WTC11 (cell line): ENCODE measurements at regions not wholly inside any gene's neighbourhood (a gene's known extent, or its start where the extent isn't known, plus 50 kb on each side); places are given as distances from the start of the nearest gene placed in this dataset.

Experiments
- ATAC-seq: fragments of 200-7000 bp; cut with Tn5 transposase; 2 replicates; pipeline ENCODE4 v1.10.0; 2021; ENCODE audit warnings: mild to moderate bottlenecking, moderate library complexity
- CTCF ChIA-PET: fragments of 300-600 bp; sonication (Branson Sonifier 250); formaldehyde crosslinking; loops from one replicate; lab custom pipeline; 2021; ENCODE audit warnings: antibody characterized with exemption; lab: Charles Lee
- POLR2A ChIA-PET: fragments of 350-600 bp; sonication (Branson Sonifier 250); formaldehyde crosslinking; loops from one replicate; lab custom pipeline; 2021; ENCODE audit warnings: antibody characterized with exemption; lab: Charles Lee
- DNase-seq: peaks from one replicate; pipeline ENCODE4 v3.0.0; 2021; ENCODE audit warnings: low spot score
- H3K27ac Mint-ChIP-seq: 2 replicates; pipeline ENCODE4 v1.8.0; 2021; ENCODE audit warnings: mixed read lengths
- H3K27me3 Mint-ChIP-seq: 2 replicates; pipeline ENCODE4 v1.8.0; 2021; ENCODE audit warnings: low read depth, mild to moderate bottlenecking, moderate library complexity, mixed read lengths
- H3K36me3 Mint-ChIP-seq: 2 replicates; pipeline ENCODE4 v1.8.0; 2021; ENCODE audit warnings: mixed read lengths
- H3K4me1 Mint-ChIP-seq: 2 replicates; pipeline ENCODE4 v1.8.0; 2022; ENCODE audit warnings: mixed read lengths
- H3K4me3 Mint-ChIP-seq: 2 replicates; pipeline ENCODE4 v1.8.0; 2021; ENCODE audit warnings: mild to moderate bottlenecking, moderate library complexity, mixed read lengths
- H3K9me3 Mint-ChIP-seq: 2 replicates; pipeline ENCODE4 v1.8.0; 2021; ENCODE audit warnings: mixed read lengths
- ATF1 ChIP-seq: sonication (generic); formaldehyde crosslinking; IDR thresholded peaks from 2 replicates; pipeline ENCODE4 v1.8.1; 2023; ENCODE audit warnings: mild to moderate bottlenecking, moderate library complexity, missing genetic modification reagents
- CBFB ChIP-seq: sonication (generic); formaldehyde crosslinking; IDR thresholded peaks from 2 replicates; pipeline ENCODE4 v1.8.1; 2022; ENCODE audit warnings: mild to moderate bottlenecking, low read depth, missing genetic modification reagents
- E2F4 ChIP-seq: sonication (generic); formaldehyde crosslinking; IDR thresholded peaks from 2 replicates; pipeline ENCODE4 v1.8.1; 2022; ENCODE audit warnings: low read depth, mild to moderate bottlenecking, moderate library complexity, missing genetic modification reagents, borderline replicate concordance
- ELF4 ChIP-seq: sonication (generic); formaldehyde crosslinking; IDR thresholded peaks from 2 replicates; pipeline ENCODE4 v1.8.1; 2022; ENCODE audit warnings: low read depth, mild to moderate bottlenecking, moderate library complexity, missing genetic modification reagents
- ESRRA ChIP-seq: sonication (generic); formaldehyde crosslinking; IDR thresholded peaks from 2 replicates; pipeline ENCODE4 v1.8.1; 2022; ENCODE audit warnings: mild to moderate bottlenecking, missing genetic modification reagents, borderline replicate concordance
- FOXK1 ChIP-seq: sonication (generic); formaldehyde crosslinking; IDR thresholded peaks from 2 replicates; pipeline ENCODE4 v1.8.0; 2022; ENCODE audit warnings: mild to moderate bottlenecking, moderate library complexity, missing genetic modification reagents
- FOXP1 ChIP-seq: sonication (generic); formaldehyde crosslinking; IDR thresholded peaks from 2 replicates; pipeline ENCODE4 v1.8.0; 2022; ENCODE audit warnings: missing genetic modification reagents, mild to moderate bottlenecking, moderate library complexity, borderline replicate concordance
- GRHL2 ChIP-seq: fragments of 250-450 bp; sonication (Bioruptor Pico); IDR thresholded peaks from 2 replicates; pipeline ENCODE4 v1.8.0; 2022; ENCODE audit warnings: mild to moderate bottlenecking, moderate library complexity; ENCODE audit not compliant: insufficient replicate concordance, severe bottlenecking
- GTF2I ChIP-seq: fragments of 250-450 bp; sonication (Bioruptor Pico); conservative IDR thresholded peaks from 2 replicates; pipeline ENCODE4 v1.4.0; 2021; ENCODE audit warnings: mild to moderate bottlenecking
- IRF1 ChIP-seq: sonication (generic); formaldehyde crosslinking; IDR thresholded peaks from 2 replicates; pipeline ENCODE4 v1.8.0; 2023; ENCODE audit warnings: missing genetic modification reagents
- MLX ChIP-seq: sonication (generic); formaldehyde crosslinking; IDR thresholded peaks from 2 replicates; pipeline ENCODE4 v1.8.1; 2023; ENCODE audit warnings: mild to moderate bottlenecking, missing genetic modification reagents, moderate library complexity
- NFATC4 ChIP-seq: fragments of 250-450 bp; sonication (Bioruptor Pico); IDR thresholded peaks from 2 replicates; pipeline ENCODE4 v1.9.0; 2021; ENCODE audit warnings: mild to moderate bottlenecking
- NR2C2 ChIP-seq: sonication (generic); formaldehyde crosslinking; IDR thresholded peaks from 2 replicates; pipeline ENCODE4 v1.8.0; 2022; ENCODE audit warnings: mild to moderate bottlenecking, missing genetic modification reagents
- NR3C1 ChIP-seq: sonication (generic); formaldehyde crosslinking; conservative IDR thresholded peaks from 2 replicates; pipeline ENCODE4 v1.8.1; 2023; ENCODE audit warnings: low read depth, mild to moderate bottlenecking, missing genetic modification reagents
- PRRX2 ChIP-seq: fragments of 250-450 bp; sonication (Bioruptor Pico); IDR thresholded peaks from 2 replicates; pipeline ENCODE4 v1.8.0; 2021; ENCODE audit warnings: mild to moderate bottlenecking
- RELA ChIP-seq: sonication (generic); formaldehyde crosslinking; IDR thresholded peaks from 2 replicates; pipeline ENCODE4 v1.8.1; 2022; ENCODE audit warnings: missing genetic modification reagents, mild to moderate bottlenecking, borderline replicate concordance
- RORB ChIP-seq: fragments of 250-450 bp; sonication (Bioruptor Pico); IDR thresholded peaks from 2 replicates; pipeline ENCODE4 v1.9.0; 2021; ENCODE audit warnings: mild to moderate bottlenecking
- SMAD4 ChIP-seq: sonication (generic); formaldehyde crosslinking; IDR thresholded peaks from 2 replicates; pipeline ENCODE4 v1.8.0; 2022; ENCODE audit warnings: mild to moderate bottlenecking, missing genetic modification reagents
- SP1 ChIP-seq: sonication (generic); formaldehyde crosslinking; conservative IDR thresholded peaks from 2 replicates; pipeline ENCODE4 v1.8.1; 2022; ENCODE audit warnings: missing genetic modification reagents
- TCF7 ChIP-seq: sonication (generic); formaldehyde crosslinking; IDR thresholded peaks from 2 replicates; pipeline ENCODE4 v1.8.0; 2022; ENCODE audit warnings: mild to moderate bottlenecking, low read depth, missing genetic modification reagents, moderate library complexity
- TEAD4 ChIP-seq: sonication (generic); formaldehyde crosslinking; IDR thresholded peaks from 2 replicates; pipeline ENCODE4 v1.8.0; 2022; ENCODE audit warnings: mild to moderate bottlenecking, missing genetic modification reagents
- USF1 ChIP-seq: sonication (generic); formaldehyde crosslinking; IDR thresholded peaks from 2 replicates; pipeline ENCODE4 v1.8.0; 2022; ENCODE audit warnings: mild to moderate bottlenecking, missing genetic modification reagents
- ZBTB21 ChIP-seq: sonication (generic); formaldehyde crosslinking; IDR thresholded peaks from 2 replicates; pipeline ENCODE4 v1.8.1; 2023; ENCODE audit warnings: mild to moderate bottlenecking, missing genetic modification reagents, borderline replicate concordance
- ZMAT4 ChIP-seq: fragments of 250-450 bp; sonication (Bioruptor Pico); IDR thresholded peaks from 2 replicates; pipeline ENCODE4 v1.9.0; 2021; ENCODE audit warnings: mild to moderate bottlenecking
- ZNF138 ChIP-seq: sonication (generic); formaldehyde crosslinking; conservative IDR thresholded peaks from 2 replicates; pipeline ENCODE4 v1.8.1; 2022; ENCODE audit warnings: mild to moderate bottlenecking, moderate library complexity, missing genetic modification reagents
- ZNF396 ChIP-seq: fragments of 250-450 bp; sonication (Bioruptor Pico); IDR thresholded peaks from 2 replicates; pipeline ENCODE4 v1.8.0; 2021; ENCODE audit warnings: mild to moderate bottlenecking, moderate library complexity, borderline replicate concordance
- ZNF423 ChIP-seq: fragments of 250-450 bp; sonication (Bioruptor Pico); IDR thresholded peaks from 2 replicates; pipeline ENCODE4 v2.1.2; 2022; ENCODE audit warnings: mild to moderate bottlenecking, moderate library complexity
- ZNF425 ChIP-seq: fragments of 250-450 bp; sonication (Bioruptor Pico); conservative IDR thresholded peaks from 2 replicates; pipeline ENCODE4 v1.9.0; 2021; ENCODE audit warnings: mild to moderate bottlenecking
- ZNF671 ChIP-seq: fragments of 250-450 bp; sonication (Bioruptor Pico); IDR thresholded peaks from 2 replicates; pipeline ENCODE4 v1.8.0; 2021; ENCODE audit warnings: mild to moderate bottlenecking

- CTCF ChIA-PET, result interaction anchor here (0.7 kb wide), 1 partner anchor 73 kb away, joined by 3 read pairs; no protein-coding TSS in a partner anchor
- no peak overlapping the region for H3K27ac Mint-ChIP-seq
- H3K27me3 Mint-ChIP-seq, result no peaks in the 10 kb centered on the region
- no peak for DNase-seq
- H3K9me3 Mint-ChIP-seq, result peaks cover 4% of the 10 kb centered on the region
- ATAC-seq, result no peak
- H3K4me3 Mint-ChIP-seq, result no peak overlapping the region
- POLR2A ChIA-PET, result interaction anchor here (0.7 kb wide), 1 partner anchor 22 kb away, joined by 3 read pairs; no protein-coding TSS in a partner anchor
- no peak for TF ChIP-seq PRRX2 (CRISPR knock-in tag)
- no peak for TF ChIP-seq IRF1
- no peak for TF ChIP-seq RORB (CRISPR knock-in tag)
- TF ChIP-seq TEAD4 (CRISPR knock-in tag), result no peak
- TF ChIP-seq GRHL2 (CRISPR knock-in tag), result no peak
- TF ChIP-seq ESRRA (CRISPR knock-in tag), result no peak
- no peak for TF ChIP-seq SP1
- no peak for TF ChIP-seq GTF2I (CRISPR knock-in tag)
- no peak for TF ChIP-seq FOXK1
- no peak for TF ChIP-seq NR2C2 (CRISPR knock-in tag)
- no peak for TF ChIP-seq USF1 (CRISPR knock-in tag)
- no peak for TF ChIP-seq ZNF138 (CRISPR knock-in tag)
- TF ChIP-seq SMAD4, result no peak
- TF ChIP-seq, all 79 proteins: peak for 0
- 0 out of 2 replicates have a peak, but pooled peaks cover 3% of the 10 kb centered on the region for H3K36me3 Mint-ChIP-seq
- H3K4me1 Mint-ChIP-seq, result no peaks in the 10 kb centered on the region
Measured at GRCh38 chr4:35652197-35652596, 592.1 kb downstream of the ARAP2 start.

GRCh38 chr4:35653451-35653850 lies 590.9 kb downstream of the ARAP2 start:
- H3K4me3 Mint-ChIP-seq, result no peak overlapping the region
- H3K9me3 Mint-ChIP-seq, result peaks cover 4% of the 10 kb centered on the region
- ATAC-seq (no peak), DNase-seq (no peak)
- TF ChIP-seq GTF2I (CRISPR knock-in tag), result no peak
- TF ChIP-seq PRRX2 (CRISPR knock-in tag), result no peak
- TF ChIP-seq NFATC4 (CRISPR knock-in tag), result no peak
- no peak for TF ChIP-seq SP1
- no peak for TF ChIP-seq ZNF423
- TF ChIP-seq ZNF671, result no peak
- no peak for TF ChIP-seq E2F4 (CRISPR knock-in tag)
- TF ChIP-seq TCF7, result no peak
- no peak for TF ChIP-seq ZMAT4 (CRISPR knock-in tag)
- no peak for TF ChIP-seq USF1 (CRISPR knock-in tag)
- TF ChIP-seq NR3C1, result no peak
- no peak for TF ChIP-seq SMAD4
- no peak overlapping the region for H3K27ac Mint-ChIP-seq
- POLR2A ChIA-PET, result no interaction called here
- CTCF ChIA-PET, result no interaction called here
- H3K36me3 Mint-ChIP-seq, result 0 out of 2 replicates have a peak, but pooled peaks cover 3% of the 10 kb centered on the region
- no peaks in the 10 kb centered on the region for H3K4me1 Mint-ChIP-seq
- H3K27me3 Mint-ChIP-seq, result no peaks in the 10 kb centered on the region

- POLR2A ChIA-PET, result no interaction called here
- TF ChIP-seq ESRRA (CRISPR knock-in tag), result no peak
- no peak for TF ChIP-seq FOXP1 (CRISPR knock-in tag)
- no peak for TF ChIP-seq ZBTB21 (CRISPR knock-in tag)
- no peak for TF ChIP-seq ZNF138 (CRISPR knock-in tag)
- no peak for TF ChIP-seq ZNF396 (CRISPR knock-in tag)
- TF ChIP-seq ZNF425 (CRISPR knock-in tag), result no peak
- no peak for TF ChIP-seq MLX (CRISPR knock-in tag)
- TF ChIP-seq ELF4 (CRISPR knock-in tag), result no peak
- no peak for TF ChIP-seq RELA (CRISPR knock-in tag)
- TF ChIP-seq ATF1 (CRISPR knock-in tag), result no peak
- no peak for TF ChIP-seq CBFB (CRISPR knock-in tag)
- TF ChIP-seq GTF2I (CRISPR knock-in tag), result no peak
Measured at GRCh38 chr4:35673137-35673536, 571.2 kb downstream of the ARAP2 start.

More at GRCh38 chr4:35673137-35673536, 571.2 kb downstream of the ARAP2 start:
- Mint-ChIP-seq H3K4me1 (no peaks in the 10 kb centered on the region), H3K27me3 (no peaks in the 10 kb centered on the region), H3K36me3 (no peaks in the 10 kb centered on the region), H3K9me3 (peaks cover 5% of the 10 kb centered on the region), H3K4me3 (no peak overlapping the region), H3K27ac (no peak overlapping the region)
- no peak for DNase-seq
- CTCF ChIA-PET, result no interaction called here
- ATAC-seq, result no peak
